HG02973 (cell line): ENCODE measurements at regions not wholly inside any gene's neighbourhood (a gene's known extent, or its start where the extent isn't known, plus 50 kb on each side); places are given as distances from the start of the nearest gene placed in this dataset.
"Not testable (repeated sequence)": the region's sequence is repeated elsewhere in the genome, so short reads cannot be mapped to it uniquely, and the experiment has no call there.

Experiments
- ATAC-seq: cut with Tn5 transposase; IDR thresholded peaks from one replicate; pipeline ENCODE4 v1.9.1; 2021; ENCODE audit warnings: moderate library complexity; ENCODE audit not compliant: unreplicated experiment

GRCh38 chr2:8605351-8606065 is 76.3 kb upstream of the ID2 start:
- ATAC-seq: no peak

GRCh38 chr2:8606226-8606625 is 75.6 kb upstream of the ID2 start:
- peak; percentile 93 for ATAC-seq

GRCh38 chr2:8606649-8607550 is 75.0 kb upstream of the ID2 start:
- peak; percentile 5 for ATAC-seq

GRCh38 chr2:8607606-8608005 is 74.2 kb upstream of the ID2 start:
- no peak for ATAC-seq

- ATAC-seq: no peak
Measured at GRCh38 chr2:8608411-8608954, 73.4 kb upstream of the ID2 start.

GRCh38 chr2:8609357-8609811 is 72.5 kb upstream of the ID2 start:
- ATAC-seq: no peak

GRCh38 chr2:8610775-8611174 is 71.1 kb upstream of the ID2 start:
- ATAC-seq: not testable (repeated sequence)

- no peak for ATAC-seq
Measured at GRCh38 chr2:8611246-8611645, 70.6 kb upstream of the ID2 start.

GRCh38 chr2:8611700-8612099 is 70.2 kb upstream of the ID2 start:
- no peak for ATAC-seq

- ATAC-seq: no peak
Measured at GRCh38 chr2:8612734-8613179, 69.1 kb upstream of the ID2 start.

GRCh38 chr2:8613207-8613999 is 68.5 kb upstream of the ID2 start:
- not testable (repeated sequence) for ATAC-seq

GRCh38 chr2:8614646-8615045 is 67.2 kb upstream of the ID2 start:
- no peak for ATAC-seq

- no peak for ATAC-seq
Measured at GRCh38 chr2:8615252-8615575, 66.6 kb upstream of the ID2 start.

- ATAC-seq: no peak
Measured at GRCh38 chr2:8615576-8616281, 66.1 kb upstream of the ID2 start.

GRCh38 chr2:8617048-8617447 is 64.8 kb upstream of the ID2 start:
- ATAC-seq: no peak

- no peak for ATAC-seq
Measured at GRCh38 chr2:8617590-8617989, 64.3 kb upstream of the ID2 start.

GRCh38 chr2:8619071-8619470 is 62.8 kb upstream of the ID2 start:
- ATAC-seq: no peak

- ATAC-seq: no peak
Measured at GRCh38 chr2:8620611-8621382, 61.1 kb upstream of the ID2 start.

- ATAC-seq: no peak
Measured at GRCh38 chr2:8622199-8622911, 59.5 kb upstream of the ID2 start.
